ENCODE measurements at regions not wholly inside any gene's neighbourhood (a gene's known extent, or its start where the extent isn't known, plus 50 kb on each side); places are given as distances from the start of the nearest gene placed in this dataset.

- Mint-ChIP-seq H3K4me1 (no peaks in the 10 kb centered on the region), H3K27me3 (no peaks in the 10 kb centered on the region), H3K36me3 (peaks cover 21 to 25% of the 10 kb centered on the region in 2 donors), H3K4me3 (no peak overlapping the region), H3K27ac (no peak overlapping the region), H3K9me3 (peaks cover 28 to 32% of the 10 kb centered on the region in 2 donors)
- DNase-seq (no peak), ATAC-seq (replicated peaks) (no peak)
Measured at GRCh38 chr13:33891196-33891742, 73.3 kb downstream of the RFC3 start.

- H3K9me3 Mint-ChIP-seq: peaks cover 35 to 40% of the 10 kb centered on the region in 2 donors
Measured at GRCh38 chr13:33893559-33893958, 75.6 kb downstream of the RFC3 start.

GRCh38 chr13:33904431-33904830 lies 86.5 kb downstream of the RFC3 start:
- no peak for DNase-seq
- peaks cover 3 to 5% of the 10 kb centered on the region in 2 donors for H3K9me3 Mint-ChIP-seq
- H3K27me3 Mint-ChIP-seq: no peaks in the 10 kb centered on the region
- no peak for ATAC-seq (replicated peaks)
- H3K27ac Mint-ChIP-seq: no peak overlapping the region
- peaks cover 0 to 4% of the 10 kb centered on the region in 2 donors for H3K36me3 Mint-ChIP-seq
- H3K4me1 Mint-ChIP-seq: no peaks in the 10 kb centered on the region
- no peak overlapping the region for H3K4me3 Mint-ChIP-seq

More at GRCh38 chr13:33893559-33893958, 75.6 kb downstream of the RFC3 start:
- ATAC-seq (replicated peaks) (no peak), DNase-seq (no peak)
- Mint-ChIP-seq H3K4me1 (no peaks in the 10 kb centered on the region), H3K36me3 (peaks cover 22 to 26% of the 10 kb centered on the region in 2 donors), H3K27ac (no peak overlapping the region), H3K27me3 (no peaks in the 10 kb centered on the region), H3K4me3 (no peak overlapping the region)

- peaks cover 0 to 2% of the 10 kb centered on the region in 2 donors for H3K9me3 Mint-ChIP-seq
- ATAC-seq (replicated peaks): no peak
Measured at GRCh38 chr13:33908116-33908515, 90.2 kb downstream of the RFC3 start.

GRCh38 chr13:33910255-33910654 lies 92.3 kb downstream of the RFC3 start:
- no peak for ATAC-seq (replicated peaks)
- DNase-seq: no peak
- no peaks in the 10 kb centered on the region for H3K4me1 Mint-ChIP-seq

More at GRCh38 chr13:33908116-33908515, 90.2 kb downstream of the RFC3 start:
- Mint-ChIP-seq H3K27me3 (no peaks in the 10 kb centered on the region), H3K27ac (no peak overlapping the region), H3K4me3 (no peak overlapping the region), H3K4me1 (no peaks in the 10 kb centered on the region), H3K36me3 (peaks cover 6 to 10% of the 10 kb centered on the region in 2 donors)
- DNase-seq: no peak

GRCh38 chr13:33911521-33911920 lies 93.6 kb downstream of the RFC3 start:
- Mint-ChIP-seq H3K27ac (no peak overlapping the region), H3K4me1 (no peaks in the 10 kb centered on the region), H3K36me3 (peaks cover 2 to 10% of the 10 kb centered on the region in 2 donors), H3K27me3 (no peaks in the 10 kb centered on the region), H3K9me3 (no peaks in the 10 kb centered on the region), H3K4me3 (no peak overlapping the region)
- DNase-seq: no peak
- no peak for ATAC-seq (replicated peaks)

More at GRCh38 chr13:33910255-33910654, 92.3 kb downstream of the RFC3 start:
- no peak overlapping the region for H3K27ac Mint-ChIP-seq
- peaks cover 2 to 10% of the 10 kb centered on the region in 2 donors for H3K36me3 Mint-ChIP-seq
- no peaks in the 10 kb centered on the region for H3K27me3 Mint-ChIP-seq
- H3K9me3 Mint-ChIP-seq: no peaks in the 10 kb centered on the region
- H3K4me3 Mint-ChIP-seq: no peak overlapping the region

- ATAC-seq (replicated peaks): no peak
- no peaks in the 10 kb centered on the region for H3K27me3 Mint-ChIP-seq
- no peaks in the 10 kb centered on the region for H3K4me1 Mint-ChIP-seq
- no peak overlapping the region for H3K27ac Mint-ChIP-seq
- H3K36me3 Mint-ChIP-seq: peaks cover 2 to 10% of the 10 kb centered on the region in 2 donors
- DNase-seq: no peak
- H3K4me3 Mint-ChIP-seq: no peak overlapping the region
- H3K9me3 Mint-ChIP-seq: no peaks in the 10 kb centered on the region
Measured at GRCh38 chr13:33913829-33914228, 95.9 kb downstream of the RFC3 start.

GRCh38 chr13:33917190-33917589 lies 99.2 kb downstream of the RFC3 start:
- Mint-ChIP-seq H3K9me3 (no peaks in the 10 kb centered on the region), H3K36me3 (no peaks in the 10 kb centered on the region), H3K27me3 (no peaks in the 10 kb centered on the region), H3K27ac (no peak overlapping the region), H3K4me1 (no peaks in the 10 kb centered on the region), H3K4me3 (no peak overlapping the region)
- DNase-seq: no peak
- no peak for ATAC-seq (replicated peaks)

- Mint-ChIP-seq H3K27ac (no peak overlapping the region), H3K9me3 (no peaks in the 10 kb centered on the region), H3K27me3 (no peaks in the 10 kb centered on the region), H3K4me3 (no peak overlapping the region), H3K4me1 (no peaks in the 10 kb centered on the region), H3K36me3 (no peaks in the 10 kb centered on the region)
- DNase-seq (no peak), ATAC-seq (replicated peaks) (no peak)
Measured at GRCh38 chr13:33918199-33918932, 100.4 kb downstream of the RFC3 start.

GRCh38 chr13:33919120-33919519 lies 101.2 kb downstream of the RFC3 start:
- no peaks in the 10 kb centered on the region for H3K27me3 Mint-ChIP-seq
- no peak for ATAC-seq (replicated peaks)
- no peaks in the 10 kb centered on the region for H3K9me3 Mint-ChIP-seq
- H3K4me1 Mint-ChIP-seq: no peaks in the 10 kb centered on the region
- no peaks in the 10 kb centered on the region for H3K36me3 Mint-ChIP-seq
- H3K27ac Mint-ChIP-seq: no peak overlapping the region
- H3K4me3 Mint-ChIP-seq: no peak overlapping the region
- DNase-seq: no peak

- H3K27ac Mint-ChIP-seq: no peak overlapping the region
- H3K27me3 Mint-ChIP-seq: no peaks in the 10 kb centered on the region
- H3K4me1 Mint-ChIP-seq: no peaks in the 10 kb centered on the region
- no peak overlapping the region for H3K4me3 Mint-ChIP-seq
- ATAC-seq (replicated peaks) (no peak), DNase-seq (no peak)
- H3K9me3 Mint-ChIP-seq: no peaks in the 10 kb centered on the region
- no peaks in the 10 kb centered on the region for H3K36me3 Mint-ChIP-seq
Measured at GRCh38 chr13:33925563-33925962, 107.6 kb downstream of the RFC3 start.

- Mint-ChIP-seq H3K4me1 (no peaks in the 10 kb centered on the region), H3K27me3 (no peaks in the 10 kb centered on the region), H3K27ac (no peak overlapping the region), H3K9me3 (no peaks in the 10 kb centered on the region), H3K4me3 (no peak overlapping the region), H3K36me3 (no peaks in the 10 kb centered on the region)
- DNase-seq: no peak
- no peak for ATAC-seq (replicated peaks)
Measured at GRCh38 chr13:33927315-33927714, 109.4 kb downstream of the RFC3 start.

- Mint-ChIP-seq H3K9me3 (no peaks in the 10 kb centered on the region), H3K27ac (no peak overlapping the region), H3K36me3 (no peaks in the 10 kb centered on the region), H3K4me3 (no peak overlapping the region), H3K27me3 (no peaks in the 10 kb centered on the region), H3K4me1 (peaks cover 4 to 7% of the 10 kb centered on the region in 2 donors)
- no peak for DNase-seq
- peak; percentile 80 to 83 for ATAC-seq (replicated peaks)
Measured at GRCh38 chr13:33931397-33932311, 113.7 kb downstream of the RFC3 start.

- Mint-ChIP-seq H3K9me3 (no peaks in the 10 kb centered on the region), H3K27ac (no peak overlapping the region), H3K27me3 (no peaks in the 10 kb centered on the region), H3K4me1 (peaks cover 4 to 7% of the 10 kb centered on the region in 2 donors), H3K36me3 (no peaks in the 10 kb centered on the region), H3K4me3 (no peak overlapping the region)
- DNase-seq: no peak
- ATAC-seq (replicated peaks): no peak
Measured at GRCh38 chr13:33932769-33933406, 114.9 kb downstream of the RFC3 start.
